HG02623 (cell line): ENCODE measurements at regions not wholly inside any gene's neighbourhood (a gene's known extent, or its start where the extent isn't known, plus 50 kb on each side); places are given as distances from the start of the nearest gene placed in this dataset.
A peak's percentile ranks its signal among the peaks of the same experiment; 100 is the strongest.

Experiments used
- ATAC-seq: cut with Tn5 transposase; IDR thresholded peaks from one replicate; pipeline ENCODE4 v1.9.1; 2021; ENCODE audit warnings: moderate library complexity; ENCODE audit not compliant: unreplicated experiment

DNA sequence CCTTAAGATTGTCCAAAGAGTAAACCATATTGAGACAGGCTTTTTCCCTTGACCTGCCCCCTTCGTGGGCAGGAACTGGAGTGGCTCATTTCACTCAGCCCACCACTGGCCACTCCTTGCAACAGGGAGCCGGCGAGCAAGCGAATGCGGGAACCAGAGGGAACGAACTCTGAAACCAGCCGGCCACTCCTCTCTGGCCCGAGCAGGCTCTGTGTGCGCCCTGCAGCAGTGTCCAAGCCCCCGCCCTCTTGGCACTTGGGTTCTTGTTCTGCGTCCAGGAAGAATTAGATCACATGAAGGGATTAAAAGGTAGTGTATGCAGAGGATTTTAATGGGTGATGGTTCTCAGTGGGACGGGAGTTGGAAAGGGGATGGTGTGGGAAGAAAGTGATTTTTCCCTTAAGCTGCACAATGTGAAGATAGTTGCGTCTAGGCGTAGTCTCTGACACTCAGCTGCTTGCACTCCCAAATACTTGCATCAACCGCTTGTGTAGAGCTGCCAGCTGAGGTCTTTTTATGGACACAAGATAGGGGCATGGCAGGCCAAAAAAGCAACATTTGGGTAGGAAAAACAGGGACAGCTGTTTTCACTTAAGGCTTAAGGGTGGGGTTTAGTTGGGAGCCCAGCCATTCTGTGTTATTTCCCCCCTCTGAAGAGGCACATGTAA, 1209.7 kb upstream of the PCDH20 start:
- no peak for ATAC-seq

DNA sequence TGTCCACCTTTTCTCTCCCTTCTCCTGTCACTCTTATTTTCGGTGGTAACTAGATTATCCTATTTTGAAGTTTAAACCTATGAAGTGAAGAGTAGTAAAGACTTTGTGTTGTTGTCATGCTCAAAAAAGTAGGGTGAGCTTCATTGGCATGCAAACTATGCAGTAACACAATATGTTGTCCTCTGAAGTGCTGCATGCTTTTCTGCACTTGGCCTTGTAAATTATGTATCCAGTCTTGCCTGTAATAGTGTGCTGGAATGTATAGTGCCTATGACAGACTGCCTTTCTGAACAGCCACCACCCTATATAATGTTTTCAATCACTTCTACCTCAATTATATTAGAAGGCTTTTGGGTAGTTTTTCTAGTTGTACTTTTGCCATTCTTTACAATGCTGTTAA, 1198.2 kb upstream of the PCDH20 start:
- ATAC-seq = no peak

DNA sequence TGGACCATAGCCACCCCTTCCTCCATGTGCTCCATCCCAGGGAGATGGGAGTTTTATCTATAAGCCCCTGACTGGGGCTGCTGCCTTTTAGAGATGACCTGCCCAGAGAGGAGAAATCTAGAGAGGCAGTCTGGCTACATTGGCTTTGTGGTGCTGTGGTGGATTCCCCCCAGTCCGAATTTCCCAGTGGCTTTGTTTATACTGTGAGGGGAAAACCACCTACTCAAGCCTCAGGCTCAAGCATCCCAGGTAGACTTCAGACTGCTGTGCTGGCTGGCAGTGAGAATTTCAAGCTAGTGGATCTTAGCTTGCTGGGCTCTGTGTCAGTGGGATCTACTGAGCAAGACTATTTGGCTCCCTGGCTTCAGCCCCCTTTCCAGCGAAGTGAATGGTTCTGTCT, 1195.7 kb upstream of the PCDH20 start:
- ATAC-seq = no peak

DNA sequence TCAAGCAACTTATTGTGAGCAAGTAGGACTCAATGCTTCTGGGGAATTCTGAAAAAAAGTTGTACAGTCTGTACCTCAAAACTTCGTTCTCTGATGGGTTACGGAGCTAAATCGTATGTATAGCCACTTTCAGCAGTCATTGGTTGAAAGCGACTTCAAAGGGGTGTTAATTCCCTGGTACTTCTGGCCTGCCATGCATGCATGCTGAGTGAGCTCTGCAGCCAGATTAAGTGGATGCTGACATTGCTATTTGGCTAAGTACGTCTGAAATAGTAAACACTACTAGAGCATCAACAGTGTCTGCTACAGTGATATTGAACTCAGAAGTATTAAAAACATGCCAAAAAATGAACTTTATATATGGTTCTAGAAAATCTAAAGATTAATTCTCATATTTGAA, 1183.1 kb upstream of the PCDH20 start:
- no peak for ATAC-seq

DNA sequence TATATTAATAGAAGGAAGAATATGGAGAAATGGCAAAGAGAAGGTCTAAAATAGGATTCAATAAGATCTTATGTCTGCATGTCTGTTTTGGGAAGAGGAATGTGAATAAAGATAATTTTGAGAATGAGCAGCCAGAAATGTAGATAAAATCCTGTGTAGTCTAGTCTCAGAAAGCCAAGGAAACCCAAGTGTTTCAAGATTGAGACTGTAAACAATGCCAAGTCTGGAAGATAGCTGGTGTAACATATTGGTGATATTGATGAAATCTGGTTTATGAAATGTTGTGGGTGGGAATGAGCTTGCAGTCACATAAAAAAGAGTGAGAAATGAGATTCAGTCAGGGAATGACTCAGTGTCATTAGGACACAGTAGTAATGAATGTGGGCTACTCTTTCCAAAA, 1180.3 kb upstream of the PCDH20 start:
- no peak for ATAC-seq

DNA sequence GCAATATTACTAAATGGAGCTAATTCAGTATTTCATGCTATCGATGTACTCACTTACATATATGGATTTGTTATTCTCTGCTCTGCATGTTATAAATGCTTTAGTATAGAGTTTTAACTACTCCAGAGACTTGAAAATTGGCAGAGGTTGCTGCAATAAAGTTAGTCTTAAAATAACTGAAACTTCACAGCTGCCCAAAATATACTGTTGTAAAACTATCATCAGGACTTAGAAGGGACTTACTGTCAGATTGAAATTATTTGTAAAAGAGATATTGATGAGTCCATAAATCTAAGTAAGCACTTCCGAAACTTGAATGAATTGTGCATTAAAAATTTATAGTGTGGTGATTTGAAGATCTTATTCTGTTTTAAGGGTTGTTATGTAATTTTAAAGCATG, 1178.2 kb upstream of the PCDH20 start:
- ATAC-seq = no peak

DNA sequence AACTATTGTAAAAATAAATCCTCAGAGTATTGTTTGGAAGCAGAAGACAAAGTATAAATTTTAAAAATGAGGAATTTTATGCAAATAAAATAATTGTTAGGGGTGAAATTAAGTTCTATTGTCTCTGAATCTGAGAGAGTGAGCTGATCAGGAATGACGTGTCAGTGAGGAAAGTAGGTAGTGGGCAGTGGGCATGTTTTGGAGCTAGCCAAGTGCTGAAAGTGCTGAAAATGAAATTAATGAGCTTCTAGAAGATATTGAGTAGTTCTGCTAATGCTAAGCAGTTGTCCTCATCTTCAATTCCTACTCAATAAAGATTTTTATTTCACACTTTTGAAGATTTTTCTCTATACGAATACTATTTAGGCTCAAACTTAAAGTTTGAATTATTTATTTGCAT, 1167.8 kb upstream of the PCDH20 start:
- no peak for ATAC-seq

DNA sequence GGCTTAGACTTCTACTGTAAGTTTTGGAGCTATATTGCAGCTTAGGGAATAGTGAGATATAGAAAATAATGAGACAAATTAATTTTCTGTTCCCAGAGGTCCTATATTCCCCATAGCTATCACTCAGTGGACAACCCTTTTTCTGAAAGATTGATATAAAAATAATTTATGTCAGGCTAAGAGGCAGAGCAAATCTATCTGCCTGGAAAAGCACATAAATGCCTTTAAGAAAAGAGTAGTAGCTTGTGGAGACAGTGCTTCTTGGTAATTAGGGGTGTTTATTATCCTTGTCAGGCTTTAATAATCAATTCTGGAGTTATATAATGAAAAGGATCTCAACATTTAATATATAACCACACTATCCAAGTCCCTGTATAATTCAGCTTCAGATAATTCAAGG, 1162.8 kb upstream of the PCDH20 start:
- no peak for ATAC-seq

DNA sequence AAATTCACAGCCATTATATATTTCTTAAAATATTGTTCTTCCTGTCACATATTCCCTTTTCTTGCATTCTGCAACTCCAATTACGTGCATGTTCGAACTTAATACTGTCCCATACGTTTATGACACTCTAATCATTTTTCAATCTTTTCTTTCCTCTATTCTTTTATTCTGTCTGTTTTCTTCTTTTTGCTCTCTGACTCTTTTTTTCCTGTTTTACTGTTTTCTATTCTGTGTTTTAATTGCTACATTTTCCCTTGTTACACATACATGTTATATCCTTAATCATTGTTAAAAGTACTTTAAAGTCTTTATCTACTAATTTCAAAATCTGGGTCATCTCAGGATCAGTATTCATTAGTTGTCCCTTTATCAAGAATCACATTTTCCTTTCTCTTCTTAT, 1149.1 kb upstream of the PCDH20 start:
- ATAC-seq = no peak

DNA sequence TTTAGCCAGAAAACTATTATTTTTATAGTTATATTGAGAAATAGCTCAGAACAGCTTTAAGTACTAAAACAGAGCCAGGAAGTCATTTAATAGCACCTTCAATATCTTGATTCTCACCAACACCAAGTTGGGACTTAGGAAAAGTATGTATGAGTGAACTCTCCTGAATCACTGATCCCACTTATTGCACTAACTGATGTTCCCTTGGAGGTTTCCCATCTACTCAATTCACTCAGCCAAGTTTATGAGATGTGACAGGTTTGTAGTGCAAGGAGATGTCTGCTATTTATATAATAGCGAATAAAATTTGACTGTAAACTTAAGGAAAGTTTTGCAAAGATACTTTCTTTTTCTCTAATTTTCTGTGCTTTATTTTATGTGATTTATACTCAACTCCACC, 1147.6 kb upstream of the PCDH20 start:
- no peak for ATAC-seq

DNA sequence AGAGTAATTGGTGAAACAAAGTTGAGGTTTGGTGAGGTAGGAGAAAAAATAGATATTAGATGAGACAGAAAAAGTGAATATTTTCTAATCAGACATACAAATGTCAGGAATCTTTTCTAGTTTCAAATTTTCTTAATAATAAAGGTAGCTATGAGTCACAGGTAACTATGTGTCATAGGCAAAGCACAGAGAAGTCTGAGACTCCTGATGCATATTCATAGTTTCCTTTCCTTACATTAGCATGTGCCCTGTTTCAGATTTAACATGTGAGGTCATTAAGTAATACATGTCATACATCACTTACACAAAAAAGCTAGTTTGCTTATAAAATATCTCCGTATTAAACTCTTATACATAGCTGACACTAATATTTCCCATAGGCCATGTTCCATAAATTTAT, 1141.3 kb upstream of the PCDH20 start:
- ATAC-seq = no peak

DNA sequence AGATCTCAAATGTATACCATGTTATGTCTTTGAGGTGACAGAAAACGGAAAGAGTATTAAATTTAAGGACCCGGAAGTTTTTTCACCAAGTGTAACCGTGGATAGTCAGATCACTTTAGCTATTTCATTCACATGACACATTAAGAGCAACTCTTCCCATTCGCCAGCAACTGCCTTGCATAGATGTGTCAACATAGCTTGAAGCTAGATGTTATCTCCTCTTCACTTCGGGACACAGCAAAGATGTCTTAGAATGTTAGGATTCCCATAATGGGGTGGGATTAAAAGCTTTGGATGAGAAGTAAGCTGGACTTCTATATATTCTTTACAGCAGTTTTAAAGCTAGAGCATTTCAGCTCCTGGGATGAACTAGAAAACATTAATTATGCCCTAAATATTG, 1135.9 kb upstream of the PCDH20 start:
- ATAC-seq = no peak

DNA sequence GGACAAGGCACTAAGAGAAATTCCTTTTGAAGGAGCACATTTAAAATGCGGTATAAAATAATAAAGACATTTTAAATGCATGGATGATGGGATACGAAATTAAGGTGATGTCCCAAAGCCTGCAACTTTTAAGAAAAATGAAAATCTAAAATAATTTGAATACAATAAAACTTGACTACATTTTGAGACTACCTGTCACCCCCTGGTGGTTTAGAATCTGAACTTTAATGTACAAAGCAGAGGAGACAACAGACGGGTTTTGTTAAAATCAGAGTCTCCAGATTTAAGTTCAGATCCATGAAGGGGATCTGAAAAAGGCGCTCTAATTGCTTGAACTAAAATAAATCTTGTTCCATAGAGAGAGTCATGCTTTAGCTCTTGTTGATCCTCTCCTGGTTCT, 1129.3 kb upstream of the PCDH20 start:
- ATAC-seq = no peak

DNA sequence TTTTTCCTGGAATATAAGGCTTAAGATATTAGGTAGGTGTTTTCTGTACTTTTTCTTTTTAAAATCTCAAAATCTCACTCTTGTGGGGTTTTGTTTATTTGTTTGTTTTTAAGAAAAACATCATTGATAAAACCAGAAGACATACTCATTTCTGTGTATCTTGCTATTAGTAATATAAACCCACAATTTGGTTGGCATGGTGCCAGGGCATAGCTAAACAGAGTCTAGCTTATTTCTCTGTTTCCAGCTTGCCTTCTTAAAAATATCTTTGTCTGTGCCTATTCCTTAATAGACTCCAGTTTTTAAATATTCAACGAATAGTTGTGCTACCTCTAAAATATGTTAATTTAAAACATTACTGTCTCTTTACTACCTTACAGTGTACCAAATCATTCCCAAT, 1121.9 kb upstream of the PCDH20 start:
- ATAC-seq = no peak

DNA sequence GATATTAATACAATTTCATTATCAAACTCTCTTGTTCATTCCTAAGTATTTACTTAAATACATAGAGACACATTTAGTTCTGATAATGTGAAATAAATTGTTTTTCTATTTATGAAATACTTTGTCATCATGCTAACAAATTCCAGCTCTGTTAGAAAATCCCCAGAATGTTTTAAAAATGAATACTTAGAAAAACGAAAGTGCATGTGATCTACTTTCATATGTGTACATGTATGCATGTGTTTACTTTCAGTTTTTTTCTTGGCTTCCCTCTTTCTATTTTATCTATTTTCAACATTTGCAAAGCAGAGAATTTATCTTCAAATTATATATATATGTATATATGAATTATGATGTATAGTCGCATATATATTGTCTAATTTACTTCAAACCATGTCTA, 1110.0 kb upstream of the PCDH20 start:
- no peak for ATAC-seq

DNA sequence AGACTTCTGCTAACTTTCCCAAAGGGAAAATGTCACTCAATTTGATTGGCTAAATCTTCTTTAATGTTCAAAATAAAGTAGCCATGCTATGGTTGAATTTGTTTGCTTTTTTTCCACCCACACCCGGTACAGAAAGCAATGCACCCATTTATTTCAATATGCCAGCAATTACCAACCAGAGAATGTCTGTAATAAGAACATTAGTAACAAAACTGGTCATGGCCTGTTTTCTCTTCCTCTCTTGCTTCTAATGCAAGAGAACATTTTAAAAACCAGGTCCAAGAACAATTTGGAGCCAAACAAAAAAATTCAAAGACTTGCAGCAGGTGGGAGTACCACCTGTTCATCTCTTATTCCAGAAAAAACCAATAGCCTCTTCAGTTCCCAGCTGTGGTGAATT, 1108.8 kb upstream of the PCDH20 start:
- peak; percentile 41 for ATAC-seq

DNA sequence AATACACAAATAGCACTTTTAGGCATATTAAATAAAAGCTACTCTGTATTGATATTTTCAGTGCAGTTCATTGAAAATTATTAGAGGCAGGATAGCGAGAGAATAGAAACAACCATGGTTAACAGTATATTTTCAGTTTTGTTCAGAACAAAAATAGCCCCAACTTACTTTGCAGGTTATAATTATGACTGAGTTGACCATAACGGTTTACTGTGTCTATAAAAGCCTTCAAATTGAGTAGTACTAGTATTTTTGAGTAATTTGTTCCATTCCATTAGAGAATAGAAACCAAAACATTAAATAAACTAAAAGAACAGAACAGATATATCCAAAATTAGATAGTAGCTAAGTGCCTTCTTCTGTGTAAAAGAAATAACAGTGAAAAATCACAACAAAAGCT, 1108.4 kb upstream of the PCDH20 start:
- ATAC-seq = peak; percentile 74

DNA sequence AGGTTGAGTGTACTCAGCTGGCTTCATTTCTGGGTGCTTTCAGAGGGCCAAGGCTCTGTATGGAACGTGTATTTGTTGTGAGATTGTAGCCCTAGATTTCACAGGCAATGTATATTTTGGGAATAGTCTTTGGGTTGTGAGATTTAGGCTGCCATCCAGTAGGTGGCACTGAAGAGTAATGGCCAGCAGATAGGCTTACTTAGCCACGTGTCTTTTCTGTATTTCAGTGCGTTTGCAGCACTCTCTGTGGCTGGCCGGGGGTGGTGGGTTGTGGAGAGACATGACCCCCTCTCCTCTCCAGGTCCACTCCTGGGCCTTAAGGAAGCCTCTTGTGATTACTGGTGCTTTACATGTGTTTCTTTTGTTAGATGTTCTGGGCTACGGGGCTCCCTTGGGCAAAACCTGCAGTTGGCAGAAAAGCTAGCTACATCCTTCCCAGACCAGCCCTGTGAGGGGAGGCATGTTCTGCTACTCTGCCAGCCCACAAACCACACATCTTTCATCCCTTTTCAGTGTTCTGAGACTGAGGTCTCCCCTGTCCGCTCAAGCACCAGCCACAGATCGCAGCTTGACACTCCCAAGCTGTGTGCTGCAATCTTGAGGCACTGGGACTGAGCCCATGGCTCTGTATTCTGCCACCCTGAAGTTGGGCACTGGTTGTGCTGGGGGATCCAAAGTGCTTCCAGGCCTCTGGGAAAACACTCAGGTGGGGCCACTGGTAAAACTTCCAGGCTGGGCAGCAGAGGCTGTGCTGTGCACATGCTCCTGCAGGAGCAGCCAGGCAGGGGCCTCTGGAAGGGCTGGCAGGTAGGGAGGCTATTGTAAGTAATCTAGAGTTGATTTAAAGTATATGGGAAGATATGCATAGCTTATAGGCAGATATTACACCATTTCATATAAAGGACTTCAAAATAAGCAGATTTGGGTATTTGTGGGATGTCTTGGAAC, 1096.8 kb upstream of the PCDH20 start:
- peak; percentile 84 for ATAC-seq

DNA sequence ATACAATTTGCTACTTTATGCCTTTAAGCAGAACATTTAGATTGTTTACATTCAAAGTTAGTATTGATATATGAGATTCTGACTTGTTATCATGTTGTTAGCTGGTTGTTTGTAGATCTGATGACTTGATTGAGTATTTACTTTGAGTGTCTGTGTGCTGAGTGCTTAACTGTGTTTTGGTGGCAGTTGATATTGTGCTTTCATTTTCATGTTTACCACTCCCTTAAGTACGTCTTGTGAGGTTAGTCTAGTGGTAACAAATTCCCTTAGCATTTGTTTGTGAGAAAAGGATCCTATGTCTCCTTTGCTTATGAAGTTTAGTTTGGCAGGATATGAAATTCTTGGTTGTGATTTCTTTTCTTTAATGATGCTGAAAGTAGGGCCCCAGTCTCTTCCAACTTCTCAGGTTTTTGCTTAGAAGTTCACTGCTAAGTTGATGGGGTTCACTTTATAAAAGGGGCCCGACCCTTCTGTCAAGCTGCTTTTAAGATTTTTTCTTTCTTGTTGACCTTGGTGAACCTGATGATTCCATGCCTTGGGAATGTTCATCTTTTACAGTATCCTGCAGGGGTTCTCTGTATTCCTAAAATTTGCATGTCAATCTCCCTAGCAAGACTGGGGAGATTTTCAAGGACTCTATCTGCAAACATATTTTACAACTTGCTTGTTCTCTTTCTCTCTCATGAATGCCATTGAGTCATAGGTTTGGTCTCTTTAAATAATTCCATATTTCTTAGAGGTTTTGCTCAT, 1095.4 kb upstream of the PCDH20 start:
- no peak for ATAC-seq

DNA sequence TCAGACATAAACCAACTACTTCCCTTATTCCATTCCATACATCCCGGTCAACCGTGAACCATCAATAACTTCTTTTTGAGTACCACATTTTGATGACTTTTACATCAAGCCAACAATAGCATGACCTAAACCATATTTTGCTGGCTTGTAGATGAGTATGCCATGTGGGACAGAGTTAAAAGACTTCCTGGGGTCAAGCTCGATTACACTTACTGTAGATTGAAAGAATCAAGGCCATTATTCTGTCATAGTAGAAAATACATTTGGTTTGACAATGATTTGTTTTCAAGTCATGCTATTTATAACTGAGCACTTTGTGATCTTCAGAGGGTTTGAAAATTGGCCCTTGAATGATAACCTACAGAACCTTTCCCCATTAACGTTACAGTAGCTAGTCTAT, 1086.9 kb upstream of the PCDH20 start:
- no peak for ATAC-seq

DNA sequence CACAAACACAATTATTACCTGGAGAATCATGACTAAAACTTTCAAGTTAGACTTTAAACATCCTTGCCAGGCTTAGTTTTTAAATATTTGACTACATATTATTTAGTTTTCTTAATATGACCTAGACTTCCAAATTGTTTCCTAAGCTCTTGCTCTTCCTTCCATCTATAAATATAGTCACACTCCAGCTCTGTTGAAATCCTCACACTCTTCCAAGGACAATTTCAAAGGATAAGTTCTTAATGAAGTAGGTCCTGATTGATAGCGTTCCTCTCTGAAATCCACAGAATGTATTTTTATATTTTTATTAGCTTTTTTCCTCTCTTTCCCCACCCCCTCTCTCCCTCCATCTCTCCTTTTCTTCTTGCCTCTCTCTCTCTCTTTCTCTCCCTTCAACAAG, 1074.1 kb upstream of the PCDH20 start:
- no peak for ATAC-seq

DNA sequence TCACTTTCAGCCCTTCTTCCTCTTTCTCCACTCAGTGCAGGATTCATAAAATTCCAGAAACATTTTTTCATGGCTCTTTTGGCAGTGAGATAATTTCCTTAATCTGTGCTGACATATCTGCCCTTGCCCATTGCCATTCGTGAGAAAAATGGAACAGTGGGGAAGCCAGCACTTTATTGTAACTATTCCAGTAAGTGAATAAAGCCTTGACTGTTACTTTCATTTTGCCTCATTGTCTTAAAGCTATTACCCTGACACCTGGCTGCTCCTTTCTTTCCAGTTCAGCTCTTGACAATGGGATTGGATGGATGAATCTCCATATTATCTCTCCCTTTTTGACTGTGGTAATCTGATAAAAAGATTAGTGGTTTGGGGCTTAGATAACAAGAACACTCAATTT, 1068.1 kb upstream of the PCDH20 start:
- ATAC-seq = no peak
